Inferior parietal cortex (tissue), 1 donor: ENCODE measurements at regions not wholly inside any gene's neighbourhood (a gene's known extent, or its start where the extent isn't known, plus 50 kb on each side); places are given as distances from the start of the nearest gene placed in this dataset.

Experiments
- DNase-seq: peaks from one replicate; pipeline ENCODE4 v3.0.0-alpha.2; 2016; ENCODE audit errors: extremely low spot score

- DNase-seq: no peak
Observed at GRCh38 chr13:107477772-107478379, 737.5 kb downstream of the LIG4 start.

- no peak for DNase-seq
Observed at GRCh38 chr13:107475753-107476453, 739.4 kb downstream of the LIG4 start.

GRCh38 chr13:107473253-107473652 is 742.1 kb downstream of the LIG4 start:
- no peak for DNase-seq

GRCh38 chr13:107466326-107467099 is 748.8 kb downstream of the LIG4 start:
- no peak for DNase-seq

GRCh38 chr13:107462501-107462900 is 752.8 kb downstream of the LIG4 start:
- no peak for DNase-seq

GRCh38 chr13:107461751-107462150 is 753.6 kb downstream of the LIG4 start:
- DNase-seq: no peak

- no peak for DNase-seq
Observed at GRCh38 chr13:107459430-107459829, 755.9 kb downstream of the LIG4 start.

GRCh38 chr13:107458269-107458668 is 757.1 kb downstream of the LIG4 start:
- DNase-seq: no peak

- no peak for DNase-seq
Observed at GRCh38 chr13:107457686-107458085, 757.6 kb downstream of the LIG4 start.

- no peak for DNase-seq
Observed at GRCh38 chr13:107456431-107456830, 758.9 kb downstream of the LIG4 start.

GRCh38 chr13:107452833-107453232 is 762.5 kb downstream of the LIG4 start:
- no peak for DNase-seq

GRCh38 chr13:107450931-107451330 is 764.4 kb downstream of the LIG4 start:
- no peak for DNase-seq

GRCh38 chr13:107450431-107450830 is 764.9 kb downstream of the LIG4 start:
- no peak for DNase-seq

GRCh38 chr13:107447591-107447990 is 767.7 kb downstream of the LIG4 start:
- no peak for DNase-seq

- peak; percentile 38 for DNase-seq
Observed at GRCh38 chr13:107441279-107441678, 774.1 kb downstream of the LIG4 start.

- no peak for DNase-seq
Observed at GRCh38 chr13:107438251-107438650, 777.1 kb downstream of the LIG4 start.

GRCh38 chr13:107434347-107434746 is 781.0 kb downstream of the LIG4 start:
- DNase-seq: no peak

GRCh38 chr13:107427536-107427935 is 787.8 kb downstream of the LIG4 start:
- DNase-seq: no peak

GRCh38 chr13:107422421-107422820 is 792.9 kb downstream of the LIG4 start:
- no peak for DNase-seq

GRCh38 chr13:107421951-107422350 is 793.4 kb downstream of the LIG4 start:
- DNase-seq: no peak

GRCh38 chr13:107421028-107421427 is 794.3 kb downstream of the LIG4 start:
- DNase-seq: no peak

GRCh38 chr13:107413005-107413404 is 802.3 kb downstream of the LIG4 start:
- no peak for DNase-seq

- DNase-seq: no peak
Observed at GRCh38 chr13:107407074-107407473, 808.3 kb downstream of the LIG4 start.
